IMR-90 (cell line): ENCODE measurements at regions not wholly inside any gene's neighbourhood (a gene's known extent, or its start where the extent isn't known, plus 50 kb on each side); places are given as distances from the start of the nearest gene placed in this dataset.
A peak's percentile ranks its signal among the peaks of the same experiment; 100 is the strongest.

Source experiments
- ATAC-seq: fragments of 200-7000 bp; cut with Tn5 transposase; 2 replicates; pipeline ENCODE4 v1.9.1; 2020; ENCODE audit warnings: low read depth, mild to moderate bottlenecking, moderate library complexity
- BruUV-seq: library from RNA; stranded (reverse); fragments of 400-500 nt; replicated peaks from 2 replicates; lab custom pipeline; 2021; lab: Mats Ljungman, UMichigan
- CTCF ChIA-PET: fragments of 300-600 bp; formaldehyde crosslinking; extraction: SDS; loops from one replicate; lab custom pipeline; 2021; ENCODE audit warnings: antibody characterized with exemption; lab: Yijun Ruan, JAX
- POLR2A ChIA-PET: fragments of 300-600 bp; sonication (Branson Sonifier 250); formaldehyde crosslinking; loops from one replicate; lab custom pipeline; 2022; ENCODE audit warnings: antibody characterized with exemption; ENCODE audit not compliant: unreplicated experiment; lab: Charles Lee
- DNase-seq: peaks from one replicate; pipeline ENCODE4 v3.0.0; 2013
- H2AFZ ChIP-seq: replicated peaks from 2 replicates; pipeline ENCODE3; 2013; ENCODE audit warnings: low read length, mild to moderate bottlenecking; ENCODE audit not compliant: poor library complexity
- H2AK5ac ChIP-seq: 2 replicates; pipeline ENCODE4 v1.6.1; 2013; ENCODE audit warnings: low read depth, low read length, inconsistent platforms
- H2AK9ac ChIP-seq: replicated peaks from 2 replicates; pipeline ENCODE3; 2013; ENCODE audit warnings: mild to moderate bottlenecking, low read depth, low read length, moderate library complexity; ENCODE audit not compliant: poor library complexity
- H2BK120ac ChIP-seq: 2 replicates; pipeline ENCODE4 v1.6.1; 2013; ENCODE audit warnings: low read depth, low read length, inconsistent platforms
- H2BK15ac ChIP-seq: 3 replicates; pipeline ENCODE4 v1.6.1; 2013; ENCODE audit warnings: low read depth, low read length, inconsistent platforms
- H2BK20ac ChIP-seq: 2 replicates; pipeline ENCODE4 v1.6.1; 2013; ENCODE audit warnings: low read depth, mild to moderate bottlenecking, inconsistent platforms, low read length, moderate library complexity
- H2BK5ac ChIP-seq: 2 replicates; pipeline ENCODE4 v1.6.1; 2013; ENCODE audit warnings: mild to moderate bottlenecking, low read depth, low read length, inconsistent platforms; ENCODE audit not compliant: poor library complexity, severe bottlenecking
- H3K14ac ChIP-seq: replicated peaks from 2 replicates; pipeline ENCODE4 v1.6.1; 2013; ENCODE audit warnings: low read depth, low read length, inconsistent platforms
- H3K18ac ChIP-seq: 2 replicates; pipeline ENCODE4 v1.6.1; 2013; ENCODE audit warnings: low read depth, low read length, control low read depth
- H3K23ac ChIP-seq: 2 replicates; pipeline ENCODE4 v1.6.1; 2013; ENCODE audit warnings: low read depth, low read length, inconsistent platforms
- H3K27ac ChIP-seq: 2 replicates; pipeline ENCODE4 v1.5.1; 2013; ENCODE audit warnings: mild to moderate bottlenecking, control low read depth, low read length; ENCODE audit not compliant: insufficient read depth
- H3K27me3 ChIP-seq: 2 replicates; pipeline ENCODE4 v1.6.1; 2013; ENCODE audit warnings: low read length; ENCODE audit not compliant: control insufficient read depth, insufficient read depth
- H3K36me3 ChIP-seq: 2 replicates; pipeline ENCODE4 v1.6.1; 2013; ENCODE audit warnings: low read length, mixed read lengths; ENCODE audit not compliant: control insufficient read depth, insufficient read depth
- H3K4ac ChIP-seq: 2 replicates; pipeline ENCODE4 v1.6.1; 2013; ENCODE audit warnings: low read depth, low read length, inconsistent platforms
- H3K4me1 ChIP-seq: 2 replicates; pipeline ENCODE4 v1.6.1; 2013; ENCODE audit warnings: low read length, mixed read lengths; ENCODE audit not compliant: control insufficient read depth, insufficient read depth
- H3K4me2 ChIP-seq: 2 replicates; pipeline ENCODE4 v1.6.1; 2013; ENCODE audit warnings: low read depth, mild to moderate bottlenecking, control low read depth, low read length, moderate library complexity
- H3K4me3 ChIP-seq: 2 replicates; pipeline ENCODE4 v1.5.1; 2013; ENCODE audit warnings: low read depth, mild to moderate bottlenecking, control low read depth, low read length, moderate library complexity; ENCODE audit not compliant: insufficient read depth
- H3K56ac ChIP-seq: 2 replicates; pipeline ENCODE4 v1.6.1; 2013; ENCODE audit warnings: low read length, inconsistent platforms; ENCODE audit not compliant: insufficient read depth; ENCODE audit errors: extremely low read depth
- H3K79me1 ChIP-seq, 2 experiments: 2 replicates each; pipeline ENCODE4 v1.6.1; 2013; ENCODE audit warnings: low read length in 2 of 2, inconsistent platforms in 1 of 2, low read depth in 1 of 2
- H3K9ac ChIP-seq: 2 replicates; pipeline ENCODE4 v1.6.1; 2013; ENCODE audit warnings: low read depth, low read length, control low read depth
- H3K9me1 ChIP-seq: 2 replicates; pipeline ENCODE4 v1.6.1; 2013; ENCODE audit warnings: low read length, inconsistent platforms; ENCODE audit not compliant: insufficient read depth
- H3K9me3 ChIP-seq: 2 replicates; pipeline ENCODE4 v1.6.1; 2013; ENCODE audit warnings: low read length; ENCODE audit not compliant: control insufficient read depth, insufficient read depth
- H4K20me1 ChIP-seq: 2 replicates; pipeline ENCODE4 v1.6.1; 2013; ENCODE audit warnings: low read length, inconsistent platforms; ENCODE audit not compliant: insufficient read depth
- H4K5ac ChIP-seq: 2 replicates; pipeline ENCODE4 v1.6.1; 2013; ENCODE audit warnings: mild to moderate bottlenecking, low read depth, low read length, control low read depth
- H4K8ac ChIP-seq, 2 experiments: 2 replicates each; pipeline ENCODE4 v1.6.1; 2013; ENCODE audit warnings: low read depth in 2 of 2, low read length in 2 of 2, control low read depth in 1 of 2, inconsistent platforms in 1 of 2
- H4K91ac ChIP-seq: 2 replicates; pipeline ENCODE4 v1.6.1; 2013; ENCODE audit warnings: low read depth, low read length, inconsistent platforms; ENCODE audit not compliant: insufficient read depth
- CEBPB ChIP-seq: IDR thresholded peaks from 2 replicates; pipeline ENCODE4 v1.6.1; 2012; ENCODE audit warnings: low read depth, low read length, improper control_type of control experiment
- CHD1 ChIP-seq: IDR thresholded peaks from 2 replicates; pipeline ENCODE4 v1.6.1; 2012; ENCODE audit warnings: low read depth, low read length, improper control_type of control experiment
- FOS ChIP-seq: fragments of 150-350 bp; IDR thresholded peaks from 2 replicates; pipeline ENCODE4 v1.6.1; 2016; ENCODE audit warnings: low read depth, low read length
- MXI1 ChIP-seq: IDR thresholded peaks from 2 replicates; pipeline ENCODE4 v1.6.1; 2012; ENCODE audit warnings: low read depth, mild to moderate bottlenecking, low read length, moderate library complexity, borderline replicate concordance
- RAD21 ChIP-seq: IDR thresholded peaks from 2 replicates; pipeline ENCODE4 v1.6.1; 2012; ENCODE audit warnings: low read length, improper control_type of control experiment
- SMC3 ChIP-seq: fragments of 150-350 bp; IDR thresholded peaks from 2 replicates; pipeline ENCODE4 v1.6.1; 2016; ENCODE audit warnings: low read depth, mild to moderate bottlenecking, antibody characterized with exemption, low read length, moderate library complexity
- WGBS, 2 experiments: methylation state at CpG; one replicate each; pipeline versions ENCODE4 v1.1.5 to v1.1.7; 2013; ENCODE audit warnings: missing lambda C conversion rate in 2 of 2; ENCODE audit not compliant: insufficient read length in 1 of 2; ENCODE audit errors: extremely low coverage in 2 of 2; 5-methylcytosine and 5-hydroxymethylcytosine counted together
- dilution Hi-C: fragments of 300-500 bp; cut with HindIII; formaldehyde crosslinking; loops from one replicate; pipeline ENCODE4 v1.14.3; 2018; ENCODE audit warnings: low sequenced_read_pairs; ENCODE audit not compliant: unreplicated experiment
- in situ Hi-C: fragments of 300-500 bp; cut with MboI; formaldehyde crosslinking; loops from 3 replicates; pipeline ENCODE4 v1.14.3; 2019; ENCODE audit warnings: low sequenced_read_pairs, inconsistent platforms, mixed read lengths
- intact Hi-C: fragments of 100-400 bp; cut with micrococcal nuclease; formaldehyde crosslinking; loops from 2 replicates; pipeline ENCODE4 v1.10.0; 2022

DNA sequence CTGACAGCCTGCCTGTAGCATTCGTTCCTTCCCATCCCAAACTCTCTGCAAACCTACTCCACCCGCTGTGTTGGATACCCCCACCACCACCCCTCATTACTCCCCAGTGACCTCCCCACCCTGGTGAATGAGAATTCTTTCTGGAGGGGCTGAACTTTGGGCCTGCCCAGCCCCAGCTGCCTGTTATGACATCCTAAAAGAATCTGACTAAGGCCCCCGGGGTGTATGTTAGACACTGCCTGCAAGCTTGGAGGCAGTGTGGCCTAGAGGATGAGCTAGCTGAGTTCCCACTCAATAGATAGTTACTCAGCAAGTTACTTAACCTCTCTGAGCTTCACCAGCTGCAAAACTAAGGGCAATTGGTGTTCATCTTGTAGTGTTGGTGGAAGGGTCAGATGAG is 110.2 kb upstream of the FGGY start:
- H2AK9ac ChIP-seq: peak overlapping the region; percentile 10
- H3K4ac ChIP-seq: peak overlapping the region; percentile 27; the same call in 1 of the 2 replicates
- WGBS, 2 experiments: no CpG with 5 or more reads among the region's 3 CpGs
- no peaks in the 10 kb centered on the region for H3K79me1 ChIP-seq
- POLR2A ChIA-PET: no interaction called here
- in situ Hi-C loops (no loop called here), dilution Hi-C loops (no loop called here), intact Hi-C loops (loop anchor here (2.0 kb wide), 1 partner anchor 564 kb away; no protein-coding TSS in a partner anchor)
- H3K9me3 ChIP-seq: no peaks in the 10 kb centered on the region
- no peak overlapping the region for H4K5ac ChIP-seq
- peak; percentile 84 for ATAC-seq
- DNase-seq: peak; percentile 79
- H3K4me2 ChIP-seq: no peak overlapping the region
- no peak overlapping the region for H3K23ac ChIP-seq
- peak overlapping the region; percentile 5 for H2BK5ac ChIP-seq
- H3K27ac ChIP-seq: no peak overlapping the region
- H4K91ac ChIP-seq: no peak overlapping the region
- CTCF ChIA-PET: no interaction called here
- no peaks in the 10 kb centered on the region for H3K27me3 ChIP-seq
- H2AFZ ChIP-seq: peak overlapping the region; percentile 52
- no peaks in the 10 kb centered on the region for H3K36me3 ChIP-seq
- H4K8ac ChIP-seq: no peak overlapping the region
- H3K4me1 ChIP-seq: peaks cover 5% of the 10 kb centered on the region
- no peaks in the 10 kb centered on the region; the same call in 1 of the 2 replicates for H3K9me1 ChIP-seq
- H2AK5ac ChIP-seq: no peak overlapping the region
- no peak overlapping the region for H3K4me3 ChIP-seq
- H4K20me1 ChIP-seq: no peaks in the 10 kb centered on the region
- no peak overlapping the region for H2BK15ac ChIP-seq
- no peak overlapping the region for H3K56ac ChIP-seq
- peak overlapping the region; percentile 23; the same call in 1 of the 2 replicates for H2BK20ac ChIP-seq
- no peak overlapping the region for H3K14ac ChIP-seq
- TF ChIP-seq CEBPB (no peak), MXI1 (no peak), FOS (no peak), RAD21 (peak; percentile 48), SMC3 (peak; percentile 28), CHD1 (no peak)
- H3K9ac ChIP-seq: no peak overlapping the region
- no TSS peak for BruUV-seq
- 0 out of 2 replicates have a peak overlapping the region, but pooled peaks have one; percentile 3 for H3K18ac ChIP-seq
- H2BK120ac ChIP-seq: 0 out of 2 replicates have a peak overlapping the region, but pooled peaks have one; percentile 14
